Breast epithelium (tissue), 4 donors: ENCODE measurements at regions not wholly inside any gene's neighbourhood (a gene's known extent, or its start where the extent isn't known, plus 50 kb on each side); places are given as distances from the start of the nearest gene placed in this dataset.
A peak's percentile ranks its signal among the peaks of the same experiment; 100 is the strongest.

Experiments
- DNase-seq, 2 donors: peaks; one replicate each; pipeline ENCODE4 v3.0.0-alpha.2; 2019; ENCODE audit warnings: low spot score in 2 of 2
- H3K27ac ChIP-seq, 2 donors: fragments of 200-600 bp; sonication (generic) in 1 of 2; one replicate each; pipeline ENCODE4 v1.5.1; 2016 to 2019; ENCODE audit warnings: mild to moderate bottlenecking in 1 of 2
- H3K27me3 ChIP-seq, 2 donors: fragments of 200-600 bp; sonication (generic) in 1 of 2; one replicate each; pipeline versions ENCODE4 v1.5.1 to v1.6.0; 2017 to 2019; ENCODE audit warnings: control low read depth in 1 of 2, mild to moderate bottlenecking in 1 of 2
- H3K36me3 ChIP-seq: fragments of 200-600 bp; one replicate; pipeline ENCODE4 v1.5.1; 2019
- H3K4me1 ChIP-seq, 2 donors: fragments of 200-600 bp; sonication (generic); one replicate each; pipeline ENCODE4 v1.5.1; 2016 to 2019; ENCODE audit warnings: control low read depth in 1 of 2
- H3K4me3 ChIP-seq, 3 donors: fragments of 200-600 bp; sonication (generic); 1 replicate in 2 of 3; 2 replicates in 1 of 3; pipeline ENCODE4 v1.5.1; 2016 to 2019; ENCODE audit warnings: mild to moderate bottlenecking in 3 of 3, moderate library complexity in 2 of 3
- H3K9me3 ChIP-seq, 2 donors: fragments of 200-600 bp; sonication (generic) in 1 of 2; one replicate each; pipeline ENCODE4 v1.5.1; 2016 to 2019; ENCODE audit warnings: control low read depth in 1 of 2
- CTCF ChIP-seq, 3 donors: fragments of 450-650 bp; IDR thresholded peaks; one replicate each; pipeline ENCODE4 v1.5.1; 2016 to 2017; ENCODE audit warnings: antibody characterized with exemption in 3 of 3, mild to moderate bottlenecking in 3 of 3, moderate library complexity in 3 of 3
- POLR2A ChIP-seq: fragments of 450-650 bp; IDR thresholded peaks from one replicate; pipeline ENCODE4 v1.6.1; 2016; ENCODE audit warnings: antibody characterized with exemption, mild to moderate bottlenecking, moderate library complexity
- POLR2AphosphoS5 ChIP-seq, 3 donors: sonication (generic); formaldehyde crosslinking; IDR thresholded peaks; one replicate each; pipeline ENCODE4 v1.6.1; 2017; ENCODE audit warnings: antibody characterized with exemption in 3 of 3
- intact Hi-C: fragments of 100-400 bp; cut with DNase I; formaldehyde crosslinking; loops from one replicate; pipeline ENCODE4 v1.15.1; 2023; ENCODE audit warnings: low total_unique reads

GRCh38 chr18:75783566-75784281 lies 356.2 kb upstream of the SMIM21 start:
- H3K27ac ChIP-seq = no peak overlapping the region
- no peaks in the 10 kb centered on the region for H3K9me3 ChIP-seq
- no peaks in the 10 kb centered on the region for H3K27me3 ChIP-seq
- H3K36me3 ChIP-seq = no peaks in the 10 kb centered on the region
- no peak overlapping the region for H3K4me3 ChIP-seq
- DNase-seq = no peak
- intact Hi-C loops = no loop called here
- no peaks in the 10 kb centered on the region for H3K4me1 ChIP-seq
- TF ChIP-seq CTCF (IDR thresholded peaks at IDR 0.05) (no peak), POLR2A (no peak), POLR2AphosphoS5 (IDR thresholded peaks at IDR 0.05) (no peak)

GRCh38 chr18:75782826-75783225 lies 355.3 kb upstream of the SMIM21 start:
- no peak for DNase-seq
- Histone ChIP-seq H3K4me1 (no peaks in the 10 kb centered on the region), H3K4me3 (no peak overlapping the region), H3K9me3 (no peaks in the 10 kb centered on the region), H3K27me3 (no peaks in the 10 kb centered on the region), H3K36me3 (no peaks in the 10 kb centered on the region), H3K27ac (no peak overlapping the region)
- TF ChIP-seq CTCF (IDR thresholded peaks at IDR 0.05) (no peak), POLR2A (no peak), POLR2AphosphoS5 (IDR thresholded peaks at IDR 0.05) (no peak)
- intact Hi-C loops = no loop called here

DNA sequence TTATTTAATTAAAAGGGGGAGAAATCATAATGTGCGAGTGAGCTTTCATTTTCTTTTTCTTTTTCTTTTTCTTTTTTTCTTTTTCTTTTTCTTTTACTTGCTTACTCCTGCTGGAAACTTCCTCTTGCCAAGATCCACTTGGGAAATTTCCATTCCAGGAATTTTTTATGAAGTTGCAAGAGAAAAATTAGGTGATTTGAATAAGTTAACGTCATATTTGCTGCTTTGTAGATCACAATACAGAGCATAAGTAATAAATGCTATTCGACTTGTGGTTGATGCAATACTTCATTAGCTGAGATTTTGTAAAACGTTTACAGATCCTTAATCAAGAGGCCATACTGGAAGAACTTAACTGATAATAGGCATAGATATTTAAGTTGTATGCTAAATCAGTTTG lies 354.7 kb upstream of the SMIM21 start:
- H3K9me3 ChIP-seq = no peaks in the 10 kb centered on the region
- no peak for DNase-seq
- no peak overlapping the region for H3K27ac ChIP-seq
- intact Hi-C loops = no loop called here
- peak overlapping the region in 1 of 3 donors; percentile 4 for H3K4me3 ChIP-seq
- TF ChIP-seq CTCF (IDR thresholded peaks at IDR 0.05) (no peak), POLR2AphosphoS5 (IDR thresholded peaks at IDR 0.05) (no peak), POLR2A (no peak)
- no peaks in the 10 kb centered on the region for H3K27me3 ChIP-seq
- no peaks in the 10 kb centered on the region for H3K36me3 ChIP-seq
- H3K4me1 ChIP-seq = no peaks in the 10 kb centered on the region

DNA sequence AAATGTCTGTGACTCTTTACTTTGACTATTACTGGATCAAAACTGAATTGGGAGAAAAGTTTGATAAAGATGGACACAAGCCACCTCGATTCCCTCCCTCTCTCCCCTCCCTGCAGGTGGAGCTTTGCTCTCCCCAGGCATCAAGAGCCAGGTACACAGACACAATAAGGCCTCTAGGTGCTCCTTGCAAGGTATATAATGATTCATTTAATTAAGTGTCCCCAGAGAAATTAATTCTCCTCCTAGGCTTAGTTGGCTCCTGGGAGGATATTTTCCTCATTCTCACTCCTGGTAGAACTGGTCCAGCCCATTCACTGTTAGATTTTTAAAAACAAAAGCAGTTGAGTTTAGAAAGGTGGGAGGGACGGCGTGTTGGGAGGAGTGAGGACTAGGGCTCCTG lies 352.4 kb upstream of the SMIM21 start:
- intact Hi-C loops = no loop called here
- no peak for TF ChIP-seq CTCF (IDR thresholded peaks at IDR 0.05)
- no peak for TF ChIP-seq POLR2A
- TF ChIP-seq POLR2AphosphoS5 (IDR thresholded peaks at IDR 0.05) = no peak

GRCh38 chr18:75779450-75779849 lies 351.9 kb upstream of the SMIM21 start:
- no peak overlapping the region for H3K27ac ChIP-seq
- TF ChIP-seq CTCF (IDR thresholded peaks at IDR 0.05) (no peak), POLR2A (no peak), POLR2AphosphoS5 (IDR thresholded peaks at IDR 0.05) (no peak)
- no peak for DNase-seq
- intact Hi-C loops = no loop called here
- H3K27me3 ChIP-seq = no peaks in the 10 kb centered on the region
- H3K4me1 ChIP-seq = no peaks in the 10 kb centered on the region
- H3K4me3 ChIP-seq = no peak overlapping the region
- H3K9me3 ChIP-seq = no peaks in the 10 kb centered on the region
- no peaks in the 10 kb centered on the region for H3K36me3 ChIP-seq

More for the DNA sequence above, 352.4 kb upstream of the SMIM21 start:
- H3K4me3 ChIP-seq = no peak overlapping the region
- DNase-seq = no peak
- H3K9me3 ChIP-seq = no peaks in the 10 kb centered on the region
- no peaks in the 10 kb centered on the region for H3K27me3 ChIP-seq
- no peak overlapping the region for H3K27ac ChIP-seq
- no peaks in the 10 kb centered on the region for H3K4me1 ChIP-seq
- H3K36me3 ChIP-seq = no peaks in the 10 kb centered on the region
